GM18511 (cell line): ENCODE measurements at regions not wholly inside any gene's neighbourhood (a gene's known extent, or its start where the extent isn't known, plus 50 kb on each side); places are given as distances from the start of the nearest gene placed in this dataset.

Experiments used
- ATAC-seq: cut with Tn5 transposase; IDR thresholded peaks from one replicate; pipeline ENCODE4 v1.9.1; 2021; ENCODE audit warnings: mild to moderate bottlenecking, moderate library complexity; ENCODE audit not compliant: unreplicated experiment

DNA sequence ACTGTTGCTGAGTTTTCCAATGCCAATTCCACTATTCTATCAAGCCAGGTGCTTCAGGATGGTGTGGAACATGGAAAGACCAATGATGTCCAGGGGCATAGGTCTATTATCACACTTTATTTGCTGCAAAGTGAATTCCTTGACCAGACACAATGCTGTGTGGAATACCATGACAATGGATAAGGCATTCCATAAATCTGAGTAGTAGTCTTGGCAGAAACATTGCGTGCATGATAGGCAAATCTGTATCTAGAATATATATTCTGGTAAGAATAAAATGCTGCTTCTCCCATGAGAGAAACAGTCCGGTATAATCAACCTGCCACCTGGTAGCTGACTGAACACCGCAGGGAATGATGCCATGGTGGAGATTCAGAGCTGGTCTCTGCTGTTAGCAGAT lies 70.0 kb upstream of the ALDH1A3 start:
- ATAC-seq: no peak

DNA sequence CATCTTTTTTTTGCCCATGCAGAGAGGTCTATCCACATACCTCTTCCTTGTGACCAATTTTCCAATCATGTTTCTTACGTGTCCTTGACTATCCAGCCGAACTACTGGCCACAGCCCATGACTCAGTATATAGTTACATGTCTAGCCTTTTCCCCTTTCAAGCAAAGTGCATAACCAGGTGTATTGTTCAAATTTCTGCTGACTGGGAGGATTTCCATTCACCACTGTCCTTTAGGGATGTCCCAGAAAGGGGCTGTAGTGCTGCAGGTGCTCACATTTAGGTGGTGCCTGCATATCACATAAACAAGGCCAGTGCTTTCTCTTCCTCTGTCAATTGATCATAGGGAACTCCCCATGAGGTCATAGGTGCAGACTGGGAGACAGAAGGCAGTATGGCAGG lies 69.4 kb upstream of the ALDH1A3 start:
- no peak for ATAC-seq

DNA sequence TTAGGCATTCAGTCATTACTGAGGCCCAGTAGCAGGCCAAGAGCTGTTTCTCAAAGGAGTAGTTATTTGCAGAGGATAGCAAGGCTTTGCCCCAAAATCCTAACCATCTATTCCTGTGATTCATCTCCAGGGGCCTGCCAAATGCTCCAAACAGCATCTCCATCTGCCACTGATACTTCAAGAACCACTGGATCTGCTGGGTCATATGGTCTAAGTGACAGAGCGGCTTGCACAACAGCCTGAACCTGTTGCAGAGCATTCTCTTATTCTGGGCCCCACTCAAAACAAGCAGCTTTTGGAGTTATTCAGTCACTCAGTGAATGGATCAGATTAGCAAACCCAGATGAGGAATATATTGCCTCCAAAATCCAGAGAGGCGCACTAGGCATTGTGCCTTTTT lies 68.8 kb upstream of the ALDH1A3 start:
- no peak for ATAC-seq

DNA sequence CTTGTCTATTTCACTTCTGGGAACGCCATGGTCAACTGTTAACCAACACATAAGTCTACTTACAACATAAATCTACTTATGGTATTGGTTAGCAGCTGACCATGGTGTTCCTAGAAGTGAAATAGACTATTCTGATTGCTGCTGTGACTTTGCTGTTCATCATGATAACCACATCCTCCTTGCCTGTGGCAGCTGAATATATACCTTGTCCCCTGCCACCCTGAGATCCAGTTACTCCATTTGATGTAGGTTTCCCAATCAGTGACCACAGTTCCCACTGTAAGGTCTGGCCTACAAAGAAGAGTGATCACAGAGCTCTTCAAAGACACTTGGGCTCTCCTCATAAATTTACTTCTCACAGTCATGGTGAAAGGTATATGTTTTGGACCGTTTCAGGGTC lies 66.8 kb upstream of the ALDH1A3 start:
- no peak for ATAC-seq

DNA sequence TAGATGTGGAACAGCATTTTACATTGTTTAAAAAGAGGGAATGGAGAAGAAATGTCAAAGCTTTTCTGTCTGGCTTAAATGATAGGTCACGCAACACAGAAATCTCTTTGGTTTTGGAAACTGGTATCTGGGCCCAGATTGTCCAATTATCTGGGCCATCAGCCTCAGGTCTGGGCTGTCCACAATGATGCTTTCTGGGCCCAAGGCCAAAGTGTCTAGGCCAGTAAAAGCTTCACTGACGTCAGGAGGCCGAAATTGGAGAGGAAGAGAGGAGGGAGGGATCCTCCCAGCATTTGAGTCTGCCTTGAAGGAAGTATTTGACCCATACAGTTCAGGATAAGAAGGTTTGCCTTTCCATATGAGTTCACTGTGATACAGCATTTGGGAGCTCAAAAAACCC lies 60.7 kb upstream of the ALDH1A3 start:
- no peak for ATAC-seq

DNA sequence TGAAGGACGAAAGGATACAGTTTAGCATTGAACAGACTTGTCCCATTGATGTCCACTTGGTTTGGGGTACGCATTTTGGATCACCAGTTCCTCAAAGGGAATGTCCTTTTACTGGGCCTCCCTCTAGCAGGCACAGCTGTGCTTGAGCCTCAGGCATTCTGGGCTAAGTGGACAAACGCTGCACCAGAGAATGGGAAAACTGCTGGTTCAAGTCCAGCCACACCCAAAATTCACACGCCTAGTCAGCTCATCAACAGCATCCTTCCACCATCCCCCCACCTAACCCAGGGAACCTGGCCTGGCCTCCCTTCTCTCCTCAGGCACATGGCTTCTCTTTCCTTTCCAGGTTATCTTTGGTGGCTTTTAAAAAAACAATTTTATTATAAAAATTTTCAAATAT lies 59.1 kb upstream of the ALDH1A3 start:
- ATAC-seq: no peak

DNA sequence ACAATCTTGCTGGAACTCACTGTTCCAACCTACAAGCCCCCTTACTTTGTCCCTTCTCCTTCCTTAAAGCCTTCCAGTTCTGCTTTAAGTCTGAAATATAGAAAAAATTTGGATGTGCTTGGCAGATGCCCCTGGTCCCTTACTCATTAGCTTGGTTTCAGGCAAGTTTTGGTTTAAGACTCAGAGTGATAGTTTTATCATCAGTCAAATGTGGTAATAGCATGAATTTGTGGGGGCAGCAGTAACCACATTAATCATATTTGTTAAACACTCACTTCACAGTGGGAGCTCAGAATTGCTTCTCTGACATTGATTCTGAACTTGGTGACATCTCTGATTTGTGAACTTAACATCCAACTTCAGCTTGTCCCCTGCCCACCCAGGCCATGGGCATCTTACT lies 58.3 kb upstream of the ALDH1A3 start:
- no peak for ATAC-seq

DNA sequence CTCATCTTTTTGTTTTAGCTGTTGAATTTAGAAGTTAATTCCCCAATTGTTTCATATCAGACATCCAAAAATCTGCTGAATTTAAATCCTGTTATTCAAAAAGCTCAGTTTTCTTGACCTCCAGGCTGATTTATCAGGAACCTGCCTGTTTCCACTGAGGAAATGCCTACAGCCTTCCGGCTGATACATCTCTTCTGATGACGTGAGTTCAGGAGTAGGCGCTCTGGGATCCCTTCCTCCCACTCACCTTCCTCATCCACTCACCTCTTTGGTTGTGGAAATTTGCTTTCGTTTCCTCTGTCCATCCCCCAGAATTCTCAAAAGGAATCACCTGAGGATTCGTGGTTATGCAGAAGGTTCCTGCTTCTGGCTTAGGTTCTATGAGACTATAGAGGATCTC lies 55.4 kb upstream of the ALDH1A3 start:
- no peak for ATAC-seq

DNA sequence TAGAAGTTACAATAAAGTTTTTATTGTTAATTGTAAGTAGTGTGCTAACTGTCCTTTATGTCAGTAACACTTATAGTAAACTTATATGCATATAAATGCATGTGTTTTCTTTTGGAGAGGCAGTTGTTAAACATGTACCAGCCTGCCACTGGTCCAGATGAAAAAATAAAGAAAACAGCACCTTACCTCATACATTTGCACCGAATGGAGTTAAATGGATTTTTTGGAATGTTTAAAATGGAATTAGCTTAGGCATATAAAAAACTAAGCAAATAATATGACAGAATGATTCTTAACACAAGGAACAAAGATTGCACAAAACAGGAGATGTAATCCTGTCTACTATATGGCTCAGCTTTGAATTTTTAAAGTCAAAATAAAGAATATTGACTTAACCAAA lies 50.2 kb upstream of the ALDH1A3 start:
- ATAC-seq: no peak
